SU-DHL-6 (cell line): ENCODE measurements at regions not wholly inside any gene's neighbourhood (a gene's known extent, or its start where the extent isn't known, plus 50 kb on each side); places are given as distances from the start of the nearest gene placed in this dataset.

Source experiments
- EZH2phosphoT487 ChIP-seq: fragments of 200-600 bp; sonication (generic), shearing (Covaris generic); conservative IDR thresholded peaks from 2 replicates; pipeline ENCODE4 v1.6.1; 2018; ENCODE audit warnings: mild to moderate bottlenecking, antibody characterized with exemption, low read length, moderate library complexity, mixed read lengths
- TF ChIP-seq, protein P1 (sequence below): fragments of 200-600 bp; sonication (generic); IDR thresholded peaks from one replicate; pipeline ENCODE4 v1.5.1; 2017; ENCODE audit warnings: antibody characterized with exemption, mild to moderate bottlenecking, low read length, moderate library complexity; ENCODE audit not compliant: insufficient read depth, poor library complexity, severe bottlenecking

DNA sequence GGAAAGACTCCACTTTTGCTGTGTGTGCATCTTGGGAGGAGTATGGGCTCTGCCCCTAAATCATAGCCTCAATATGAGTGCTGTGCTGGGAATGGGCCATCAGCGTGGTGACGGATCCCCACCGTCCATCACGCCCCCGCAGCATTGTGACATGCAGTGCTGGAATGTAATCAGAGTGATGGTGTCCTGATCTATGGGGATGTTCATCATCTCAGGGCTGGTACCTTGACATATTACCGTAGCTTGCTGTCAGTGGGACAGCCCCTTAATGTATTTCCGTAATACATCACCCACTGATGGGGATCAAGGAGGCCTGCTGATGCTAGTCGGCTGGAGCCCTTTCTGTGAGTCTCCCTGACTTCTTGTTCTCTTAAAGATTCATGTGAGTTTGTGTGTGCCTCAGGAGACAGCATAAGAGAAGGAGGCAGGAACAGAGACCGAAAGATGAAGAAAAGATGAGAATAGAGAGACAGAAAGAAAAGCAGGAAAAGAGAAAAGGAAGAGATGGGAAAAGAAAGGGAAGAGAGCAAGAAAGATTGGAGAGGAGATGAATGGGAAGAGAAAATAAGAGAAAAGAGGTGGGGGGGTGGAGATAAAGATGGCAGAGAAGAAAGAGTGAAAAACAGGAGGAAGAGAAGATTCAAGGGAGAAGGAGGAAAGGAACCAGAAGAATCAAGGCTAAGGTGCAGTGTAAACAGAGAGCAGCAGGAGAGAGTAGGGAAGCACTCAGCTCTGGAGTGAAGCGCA lies 183.7 kb downstream of the RPLP1 start:
- TF ChIP-seq, protein P1, sequence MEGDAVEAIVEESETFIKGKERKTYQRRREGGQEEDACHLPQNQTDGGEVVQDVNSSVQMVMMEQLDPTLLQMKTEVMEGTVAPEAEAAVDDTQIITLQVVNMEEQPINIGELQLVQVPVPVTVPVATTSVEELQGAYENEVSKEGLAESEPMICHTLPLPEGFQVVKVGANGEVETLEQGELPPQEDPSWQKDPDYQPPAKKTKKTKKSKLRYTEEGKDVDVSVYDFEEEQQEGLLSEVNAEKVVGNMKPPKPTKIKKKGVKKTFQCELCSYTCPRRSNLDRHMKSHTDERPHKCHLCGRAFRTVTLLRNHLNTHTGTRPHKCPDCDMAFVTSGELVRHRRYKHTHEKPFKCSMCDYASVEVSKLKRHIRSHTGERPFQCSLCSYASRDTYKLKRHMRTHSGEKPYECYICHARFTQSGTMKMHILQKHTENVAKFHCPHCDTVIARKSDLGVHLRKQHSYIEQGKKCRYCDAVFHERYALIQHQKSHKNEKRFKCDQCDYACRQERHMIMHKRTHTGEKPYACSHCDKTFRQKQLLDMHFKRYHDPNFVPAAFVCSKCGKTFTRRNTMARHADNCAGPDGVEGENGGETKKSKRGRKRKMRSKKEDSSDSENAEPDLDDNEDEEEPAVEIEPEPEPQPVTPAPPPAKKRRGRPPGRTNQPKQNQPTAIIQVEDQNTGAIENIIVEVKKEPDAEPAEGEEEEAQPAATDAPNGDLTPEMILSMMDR = no peak
- TF ChIP-seq EZH2phosphoT487 = no peak
